BJ (cell line): ENCODE measurements at regions not wholly inside any gene's neighbourhood (a gene's known extent, or its start where the extent isn't known, plus 50 kb on each side); places are given as distances from the start of the nearest gene placed in this dataset.

Experiments used
- CTCF ChIA-PET: fragments of 350-600 bp; formaldehyde crosslinking; extraction: SDS; loops from one replicate; lab custom pipeline; 2021; ENCODE audit warnings: antibody characterized with exemption, inconsistent platforms; lab: Yijun Ruan, JAX
- POLR2A ChIA-PET: fragments of 300-600 bp; sonication (Branson Sonifier 250); formaldehyde crosslinking; extraction: SDS; loops from one replicate; lab custom pipeline; 2021; ENCODE audit warnings: antibody characterized with exemption; lab: Charles Lee
- DNase-seq: peaks from one replicate; pipeline ENCODE4 v3.0.0-alpha.2; 2011; ENCODE audit warnings: low read depth
- H3K27me3 ChIP-seq: 2 replicates; pipeline ENCODE4 v1.6.0; 2011; ENCODE audit warnings: low read length; ENCODE audit not compliant: control insufficient read depth, insufficient read depth
- H3K36me3 ChIP-seq: 2 replicates; pipeline ENCODE4 v1.5.1; 2011; ENCODE audit warnings: low read length; ENCODE audit not compliant: control insufficient read depth, insufficient read depth
- H3K4me3 ChIP-seq: 2 replicates; pipeline ENCODE4 v1.5.1; 2011; ENCODE audit warnings: low read depth, mild to moderate bottlenecking, control low read depth, low read length
- CTCF ChIP-seq: IDR thresholded peaks from 2 replicates; pipeline ENCODE4 v1.5.1; 2011; ENCODE audit warnings: low read depth, mild to moderate bottlenecking, control low read depth, inconsistent platforms, low read length, moderate library complexity; ENCODE audit not compliant: insufficient read depth

GRCh38 chr2:8594731-8595427 is 87.0 kb upstream of the ID2 start:
- POLR2A ChIA-PET, result no interaction called here
- CTCF ChIA-PET, result interaction anchor here (0.9 kb wide), 1 partner anchor 45 kb away, joined by 4 read pairs; no protein-coding TSS in a partner anchor
- no peaks in the 10 kb centered on the region for H3K36me3 ChIP-seq
- H3K4me3 ChIP-seq, result no peak overlapping the region
- TF ChIP-seq CTCF, result no peak
- no peak for DNase-seq
- H3K27me3 ChIP-seq, result no peaks in the 10 kb centered on the region

- H3K4me3 ChIP-seq, result no peak overlapping the region
- H3K27me3 ChIP-seq, result no peaks in the 10 kb centered on the region
- CTCF ChIA-PET, result no interaction called here
- POLR2A ChIA-PET, result no interaction called here
- no peak for DNase-seq
- H3K36me3 ChIP-seq, result no peaks in the 10 kb centered on the region
- no peak for TF ChIP-seq CTCF
These were observed 86.4 kb upstream of the ID2 start for GRCh38 chr2:8595428-8595805.

- ChIA-PET CTCF (no interaction called here), POLR2A (no interaction called here)
- TF ChIP-seq CTCF, result no peak
- DNase-seq, result no peak
- Histone ChIP-seq H3K27me3 (no peaks in the 10 kb centered on the region), H3K36me3 (no peaks in the 10 kb centered on the region), H3K4me3 (no peak overlapping the region)
These were observed 85.8 kb upstream of the ID2 start for GRCh38 chr2:8595811-8596600.

- POLR2A ChIA-PET, result interaction anchor here (0.7 kb wide), 1 partner anchor 81 kb away, joined by 4 read pairs; no protein-coding TSS in a partner anchor
- CTCF ChIA-PET, result no interaction called here
- Histone ChIP-seq H3K4me3 (no peak overlapping the region), H3K36me3 (no peaks in the 10 kb centered on the region), H3K27me3 (no peaks in the 10 kb centered on the region)
- no peak for TF ChIP-seq CTCF
- DNase-seq, result no peak
These were observed 84.8 kb upstream of the ID2 start for GRCh38 chr2:8597094-8597493.

- no peak for TF ChIP-seq CTCF
- no peaks in the 10 kb centered on the region for H3K36me3 ChIP-seq
- H3K27me3 ChIP-seq, result no peaks in the 10 kb centered on the region
- no peak for DNase-seq
- CTCF ChIA-PET, result no interaction called here
- no peak overlapping the region for H3K4me3 ChIP-seq
- POLR2A ChIA-PET, result interaction anchor here (0.7 kb wide), 1 partner anchor 81 kb away, joined by 4 read pairs; no protein-coding TSS in a partner anchor
These were observed 84.2 kb upstream of the ID2 start for GRCh38 chr2:8597559-8598225.
